Ishikawa (cell line): ENCODE measurements at regions not wholly inside any gene's neighbourhood (a gene's known extent, or its start where the extent isn't known, plus 50 kb on each side); places are given as distances from the start of the nearest gene placed in this dataset.

Experiments
- CEBPB ChIP-seq: IDR thresholded peaks from 2 replicates; pipeline ENCODE4 v1.6.1; 2012
- EP300 ChIP-seq: IDR thresholded peaks from 2 replicates; pipeline ENCODE4 v1.6.1; 2012; ENCODE audit warnings: borderline replicate concordance
- NFIC ChIP-seq: IDR thresholded peaks from 2 replicates; pipeline ENCODE4 v1.6.1; 2012
- REST ChIP-seq: IDR thresholded peaks from 2 replicates; pipeline ENCODE4 v1.6.1; 2012; ENCODE audit warnings: low read depth, mild to moderate bottlenecking
- YY1 ChIP-seq: IDR thresholded peaks from 2 replicates; pipeline ENCODE4 v1.6.1; 2012; ENCODE audit warnings: low read depth

DNA sequence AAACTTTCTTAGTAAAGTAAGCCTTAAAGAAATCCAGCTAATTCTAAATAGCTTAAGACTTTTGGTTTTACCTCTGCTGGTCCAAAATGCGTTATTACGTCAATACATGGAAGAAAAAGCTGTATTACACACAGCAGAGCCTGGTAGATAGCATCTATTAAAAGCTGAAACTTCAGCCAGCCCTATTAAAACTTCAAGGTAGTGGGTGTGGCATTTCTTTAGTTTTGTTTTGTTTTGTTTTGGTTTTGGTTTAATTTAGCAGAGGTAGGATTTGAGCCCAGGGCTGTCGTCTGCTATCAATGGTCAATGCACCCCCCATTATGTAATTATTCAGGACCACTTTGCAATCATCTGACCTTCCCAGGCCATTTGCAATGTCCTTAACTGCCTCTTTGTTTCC is 318.4 kb upstream of the MAF start:
- no peak for TF ChIP-seq EP300
- TF ChIP-seq NFIC = no peak
- no peak for TF ChIP-seq YY1
- TF ChIP-seq REST = no peak
- TF ChIP-seq CEBPB = no peak
